ENCODE measurements at regions not wholly inside any gene's neighbourhood (a gene's known extent, or its start where the extent isn't known, plus 50 kb on each side); places are given as distances from the start of the nearest gene placed in this dataset.

GRCh38 chr10:92756201-92757065 is 66.7 kb downstream of the HHEX start (continued):
- no peak for TF ChIP-seq ZFPM2 (CRISPR knock-in tag; IDR thresholded peaks at IDR 0.05)
- TF ChIP-seq, protein P1, sequence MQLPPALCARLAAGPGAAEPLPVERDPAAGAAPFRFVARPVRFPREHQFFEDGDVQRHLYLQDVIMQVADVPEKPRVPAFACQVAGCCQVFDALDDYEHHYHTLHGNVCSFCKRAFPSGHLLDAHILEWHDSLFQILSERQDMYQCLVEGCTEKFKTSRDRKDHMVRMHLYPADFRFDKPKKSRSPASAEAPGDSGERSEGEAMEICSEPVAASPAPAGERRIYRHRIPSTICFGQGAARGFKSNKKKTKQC (CRISPR knock-in tag; IDR thresholded peaks at IDR 0.05), result no peak
- peak; percentile 99 for TF ChIP-seq TCF7 (IDR thresholded peaks at IDR 0.05; ENCODE audit: borderline replicate concordance)
- peak; percentile 60; the same call in 1 of the 2 replicates for TF ChIP-seq EGR1 (conservative IDR thresholded peaks at IDR 0.05)
- TF ChIP-seq, protein P2, sequence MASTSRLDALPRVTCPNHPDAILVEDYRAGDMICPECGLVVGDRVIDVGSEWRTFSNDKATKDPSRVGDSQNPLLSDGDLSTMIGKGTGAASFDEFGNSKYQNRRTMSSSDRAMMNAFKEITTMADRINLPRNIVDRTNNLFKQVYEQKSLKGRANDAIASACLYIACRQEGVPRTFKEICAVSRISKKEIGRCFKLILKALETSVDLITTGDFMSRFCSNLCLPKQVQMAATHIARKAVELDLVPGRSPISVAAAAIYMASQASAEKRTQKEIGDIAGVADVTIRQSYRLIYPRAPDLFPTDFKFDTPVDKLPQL (IDR thresholded peaks at IDR 0.05; ENCODE audit: extremely low read depth, insufficient read length), result no peak
- TF ChIP-seq ILK (tag; IDR thresholded peaks at IDR 0.05; ENCODE audit: borderline replicate concordance, low read depth), result no peak
- no peak for TF ChIP-seq ZBTB49 (CRISPR knock-in tag; IDR thresholded peaks at IDR 0.05; ENCODE audit: borderline replicate concordance)
- TF ChIP-seq POLR3A (IDR thresholded peaks at IDR 0.05; ENCODE audit: borderline replicate concordance, extremely low read depth, insufficient read depth, insufficient read length), result no peak
- TF ChIP-seq THAP7 (CRISPR knock-in tag; IDR thresholded peaks at IDR 0.05), result no peak
- TF ChIP-seq CBX8 (IDR thresholded peaks at IDR 0.05; ENCODE audit: borderline replicate concordance, extremely low read depth, low read depth, low read length, poor library complexity, severe bottlenecking), result no peak
- TF ChIP-seq ZNF354B (CRISPR knock-in tag; IDR thresholded peaks at IDR 0.05), result no peak
- peak; percentile 98 for TF ChIP-seq FOXM1 (IDR thresholded peaks at IDR 0.05; ENCODE audit: low read depth)
- TF ChIP-seq FOXM1 (CRISPR knock-in tag; IDR thresholded peaks at IDR 0.05; ENCODE audit: low read depth), result no peak
- no peak for TF ChIP-seq PTBP1 (IDR thresholded peaks at IDR 0.05; ENCODE audit: low read depth, low read length)
- TF ChIP-seq LCOR (CRISPR knock-in tag; IDR thresholded peaks at IDR 0.05), result peak; percentile 93
- TF ChIP-seq RBM34 (IDR thresholded peaks at IDR 0.05; ENCODE audit: borderline replicate concordance, insufficient read depth, low read length), result no peak
- no peak for TF ChIP-seq RBM14 (IDR thresholded peaks at IDR 0.05; ENCODE audit: borderline replicate concordance, insufficient read depth, low read depth, low read length)
- TF ChIP-seq TCF7L2 (IDR thresholded peaks at IDR 0.05; ENCODE audit: low read depth, low read length), result peak; percentile 82
- TF ChIP-seq STAT5B (CRISPR knock-in tag; IDR thresholded peaks at IDR 0.05), result no peak
- TF ChIP-seq MLX (CRISPR knock-in tag; conservative IDR thresholded peaks at IDR 0.05), result no peak
- TF ChIP-seq ASH1L (IDR thresholded peaks at IDR 0.05; ENCODE audit: borderline replicate concordance, low read depth, partially characterized antibody), result peak; percentile 31
- no peak for TF ChIP-seq ZNF507 (tag; conservative IDR thresholded peaks at IDR 0.05)
- TF ChIP-seq IRF2 (CRISPR knock-in tag; IDR thresholded peaks at IDR 0.05), result no peak

Measured in K562 (cell line).